Tongue (tissue), 1 donor: ENCODE measurements at regions not wholly inside any gene's neighbourhood (a gene's known extent, or its start where the extent isn't known, plus 50 kb on each side); places are given as distances from the start of the nearest gene placed in this dataset.

Source experiments
- DNase-seq: peaks from one replicate; pipeline ENCODE4 v3.0.0-alpha.2; 2015

DNA sequence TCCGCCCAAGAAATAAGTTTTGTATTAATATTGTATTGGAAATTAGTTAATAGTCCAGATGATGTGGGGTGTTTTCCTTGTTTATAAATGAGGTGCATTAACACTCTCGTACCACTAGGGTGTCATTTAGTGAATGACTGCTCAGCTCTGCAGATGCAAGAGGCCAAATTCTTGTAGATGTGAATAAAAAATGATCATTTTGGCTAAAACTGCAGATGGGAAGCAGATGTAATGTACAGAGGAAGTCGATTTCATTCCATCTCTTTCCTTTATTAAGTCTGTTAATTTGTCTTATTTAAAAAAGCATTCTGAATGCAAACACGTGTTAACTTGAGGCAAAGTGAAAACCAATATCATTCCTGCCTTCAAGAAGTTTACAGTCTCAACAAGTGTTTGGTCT lies 108.1 kb downstream of the DHX15 start:
- DNase-seq: no peak

- no peak for DNase-seq
Measured at GRCh38 chr4:24475756-24476155, 108.6 kb downstream of the DHX15 start.

DNA sequence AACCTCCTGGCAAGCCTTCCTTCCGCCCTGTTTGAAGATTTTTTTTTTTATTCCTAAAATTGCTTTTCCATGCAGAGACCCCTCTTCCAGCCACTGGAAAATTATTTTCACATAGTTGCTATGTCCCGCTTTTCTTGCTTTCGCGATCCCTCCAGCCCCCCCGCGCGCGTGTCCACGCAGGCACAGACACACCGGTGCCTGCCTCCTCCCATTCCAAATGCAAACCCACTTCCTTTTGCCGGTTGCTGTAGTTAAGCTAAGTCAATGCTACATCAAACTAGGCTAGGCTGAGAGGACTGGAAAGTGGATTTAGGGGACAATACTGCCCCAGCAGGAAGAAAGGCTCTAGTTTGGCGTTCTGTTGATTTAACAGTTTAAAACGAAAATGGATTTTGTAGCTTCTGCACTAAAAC lies 111.0 kb downstream of the DHX15 start:
- peak; percentile 62 for DNase-seq

GRCh38 chr4:24472514-24473308 lies 111.6 kb downstream of the DHX15 start:
- DNase-seq: peak; percentile 85

DNA sequence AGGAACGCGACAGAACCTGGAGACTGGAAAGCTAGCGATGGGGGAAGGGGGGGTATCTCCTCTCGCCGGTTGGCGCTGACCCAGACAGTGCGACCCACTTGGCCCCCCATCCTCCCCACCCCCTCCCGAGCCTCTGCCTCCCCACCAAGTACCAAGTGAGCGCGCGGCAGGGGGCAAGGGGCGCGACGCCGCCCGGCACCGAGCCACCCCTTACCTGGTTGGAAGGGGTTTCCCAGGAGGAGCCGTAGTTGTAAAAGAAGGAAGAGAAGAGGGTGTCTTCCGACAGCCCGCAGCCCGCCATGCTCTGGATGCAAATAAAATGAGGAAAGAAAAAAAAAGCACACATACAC lies 112.2 kb downstream of the DHX15 start:
- DNase-seq: no peak

DNA sequence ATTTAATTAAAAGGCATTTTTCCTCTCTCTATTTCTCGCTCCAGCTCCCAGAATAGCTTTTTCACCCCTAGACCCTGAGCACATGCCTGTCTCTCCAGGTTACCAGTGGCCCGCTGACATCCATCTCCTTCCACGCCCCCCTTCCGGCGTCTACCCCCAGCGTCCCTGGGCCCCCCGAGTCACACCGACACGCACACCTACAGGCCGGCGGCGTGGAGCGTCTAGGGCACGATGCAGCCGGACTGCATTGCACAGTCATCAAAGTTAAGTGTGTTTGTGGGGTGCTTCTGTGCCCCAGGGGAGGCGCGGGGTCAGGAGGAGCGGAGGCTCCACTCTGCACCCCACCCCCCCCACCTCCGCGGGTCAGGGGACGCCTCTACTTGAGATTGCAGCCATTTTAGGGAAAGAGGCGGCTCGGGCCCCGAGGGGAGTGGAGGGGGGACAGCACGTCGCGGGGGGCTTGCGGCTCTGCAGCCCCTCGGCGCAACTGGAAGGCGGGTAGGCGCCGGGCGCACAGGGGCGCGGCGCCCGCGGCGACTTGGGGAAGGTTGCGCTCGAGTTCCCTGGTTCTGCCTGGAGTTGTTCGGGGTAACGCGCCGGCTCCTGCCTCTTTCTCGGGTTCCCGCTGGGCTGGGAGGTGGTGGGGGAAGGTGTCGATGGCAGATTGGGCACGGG lies 112.7 kb downstream of the DHX15 start:
- peak; percentile 20 for DNase-seq

DNA sequence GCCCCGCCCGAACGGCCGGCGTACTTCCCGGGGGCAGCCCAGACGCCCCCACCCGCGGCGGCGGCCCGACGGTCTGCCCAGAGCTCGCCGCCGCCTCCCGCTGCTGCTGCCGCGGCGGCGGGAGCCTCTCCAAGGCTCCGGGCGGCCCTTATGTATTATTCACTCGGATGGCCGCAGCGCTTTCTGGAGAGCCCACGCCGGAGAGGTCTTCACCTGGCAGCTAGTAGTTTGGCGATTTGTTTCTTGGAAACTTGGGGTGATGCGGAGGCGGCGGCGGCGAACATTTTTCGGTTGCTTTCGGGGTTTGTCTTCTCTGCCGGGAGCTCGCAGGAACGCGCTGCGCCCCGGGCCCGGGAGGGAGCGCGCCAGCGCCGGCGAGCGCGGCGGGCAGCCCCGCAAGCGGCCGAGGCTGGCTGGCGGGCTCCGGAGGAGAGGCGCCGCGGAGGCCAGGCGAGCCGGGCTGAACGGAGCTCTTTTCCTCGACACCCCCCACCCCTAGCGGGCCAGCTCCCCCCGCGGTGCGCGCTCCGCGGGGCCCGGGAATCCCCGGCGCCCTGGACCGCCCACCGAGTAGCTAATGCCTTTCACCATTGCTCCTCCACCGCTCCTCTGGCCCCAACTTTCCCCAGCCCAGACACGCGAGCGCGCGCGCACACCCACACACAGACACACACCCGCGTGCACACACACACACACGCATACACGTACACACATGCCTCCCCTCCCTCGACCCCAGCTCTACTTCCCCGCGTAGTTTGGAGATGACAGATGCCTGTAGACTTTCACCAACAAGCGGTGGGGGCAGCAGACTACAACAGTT lies 113.5 kb downstream of the DHX15 start:
- peak; percentile 70 for DNase-seq

DNA sequence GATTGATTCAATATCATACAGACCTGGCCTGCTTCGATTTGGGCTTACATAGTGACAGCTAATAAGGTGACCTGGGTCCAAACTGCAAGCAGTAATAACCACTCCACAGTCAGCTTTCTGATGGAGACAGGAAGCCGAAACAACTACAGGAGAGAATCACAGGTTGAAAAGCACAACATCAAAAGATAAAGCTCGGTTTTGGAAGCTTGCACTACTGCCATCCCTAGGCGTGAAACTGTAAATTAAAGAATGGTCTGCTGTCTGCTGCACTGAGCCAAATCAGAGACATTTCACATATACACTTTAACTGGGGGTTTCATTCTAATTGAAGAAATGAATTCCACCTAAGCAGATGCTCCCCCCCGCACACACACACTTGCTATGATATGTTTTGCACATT lies 116.3 kb downstream of the DHX15 start:
- no peak for DNase-seq

GRCh38 chr4:24464566-24464965 lies 119.8 kb downstream of the DHX15 start:
- no peak for DNase-seq

GRCh38 chr4:24456431-24456830 lies 127.9 kb downstream of the DHX15 start:
- DNase-seq: no peak

DNA sequence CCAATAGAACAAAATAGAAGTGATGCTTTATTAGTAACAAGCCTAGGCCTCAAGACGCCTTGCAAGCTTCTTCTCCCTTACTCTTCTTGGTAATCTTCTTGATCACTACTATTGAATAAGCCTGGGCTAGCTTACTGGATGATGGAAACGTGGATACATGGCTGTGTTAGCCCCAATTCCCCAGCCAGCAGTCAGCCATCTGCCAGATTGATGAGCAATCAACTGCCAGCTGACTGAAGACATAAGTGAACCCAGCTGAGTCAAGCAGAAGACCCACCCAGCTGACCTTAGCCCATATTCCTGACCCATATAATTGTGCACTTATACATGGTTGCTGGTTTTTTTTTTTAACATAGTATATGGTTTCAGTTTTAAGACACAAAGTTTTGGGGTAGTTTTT lies 130.4 kb downstream of the DHX15 start:
- DNase-seq: no peak

DNA sequence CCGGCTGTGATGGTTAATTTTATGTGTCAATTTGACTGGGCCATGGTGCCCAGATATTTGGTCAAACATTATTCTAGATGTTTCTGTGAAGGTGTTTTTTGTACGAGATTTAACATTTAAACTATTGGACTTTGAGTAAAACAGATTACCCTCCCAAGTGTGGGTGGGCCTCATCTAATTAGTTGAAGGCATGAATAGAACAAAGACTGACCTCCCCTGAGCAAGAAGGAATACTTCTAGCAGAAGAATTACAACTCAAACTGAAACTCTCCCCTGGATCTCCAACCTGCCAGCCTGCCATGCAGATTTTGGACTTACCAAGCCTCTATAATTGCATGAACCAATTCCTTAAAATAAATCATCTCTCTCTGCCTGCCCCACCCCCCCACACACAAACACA lies 132.5 kb downstream of the DHX15 start:
- DNase-seq: no peak

- no peak for DNase-seq
Measured at GRCh38 chr4:24443200-24443599, 141.2 kb downstream of the DHX15 start.

GRCh38 chr4:24440765-24441164 lies 143.6 kb downstream of the DHX15 start:
- no peak for DNase-seq

GRCh38 chr4:24434241-24434640 lies 150.1 kb downstream of the DHX15 start:
- DNase-seq: peak; percentile 68

DNA sequence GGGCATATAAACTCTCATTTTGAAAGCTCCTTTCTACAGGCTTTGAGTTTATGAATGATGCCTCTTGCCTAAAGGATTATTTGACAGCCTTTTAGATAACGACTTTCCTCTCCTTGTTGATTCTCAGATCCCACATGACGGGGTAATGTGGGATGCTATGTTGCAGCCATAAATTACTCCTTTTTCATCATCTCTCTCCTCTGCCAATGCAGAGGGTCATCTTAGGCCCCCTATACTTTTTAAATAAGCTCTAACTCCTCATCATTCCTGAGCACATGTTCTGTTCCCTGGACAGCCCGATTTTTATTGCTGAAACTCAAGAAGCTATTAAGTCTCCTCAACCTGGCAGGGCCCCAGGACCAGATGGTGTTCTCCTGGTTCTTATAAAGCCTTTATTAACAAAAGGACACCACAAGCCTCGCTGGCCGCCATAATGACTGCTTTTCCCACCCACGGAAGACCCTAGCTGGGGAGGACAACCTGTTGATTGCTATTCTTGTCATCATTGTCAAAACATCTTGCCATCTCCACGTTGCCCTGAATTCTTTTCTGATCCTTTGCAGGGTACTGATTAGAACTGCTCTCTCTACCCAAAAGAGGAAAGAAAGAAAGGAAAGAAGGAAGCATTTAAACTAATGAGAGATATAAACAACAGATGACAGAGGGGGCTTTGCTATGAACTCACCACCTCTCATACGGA lies 150.7 kb downstream of the DHX15 start:
- peak; percentile 79 for DNase-seq

DNA sequence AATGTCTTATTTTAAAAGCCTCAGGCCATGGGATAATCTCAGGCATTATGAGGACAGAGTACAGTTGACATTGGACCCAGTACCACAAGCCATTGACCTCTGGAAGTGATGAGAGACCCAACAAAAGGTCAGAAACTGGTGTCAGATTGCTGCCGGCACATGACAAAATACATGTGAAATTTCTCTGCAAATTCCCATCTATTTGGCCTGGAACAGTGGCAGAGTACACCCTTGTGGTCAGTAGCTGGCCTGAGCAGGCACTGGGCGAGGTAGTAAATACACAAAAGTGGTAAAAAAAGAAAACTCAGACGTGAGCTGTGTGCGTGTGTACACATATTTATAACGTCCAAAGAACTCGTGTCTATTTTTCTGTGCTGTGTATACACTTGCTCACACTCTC lies 155.5 kb downstream of the DHX15 start:
- DNase-seq: no peak

GRCh38 chr4:24426557-24426956 lies 157.8 kb downstream of the DHX15 start:
- DNase-seq: no peak

DNA sequence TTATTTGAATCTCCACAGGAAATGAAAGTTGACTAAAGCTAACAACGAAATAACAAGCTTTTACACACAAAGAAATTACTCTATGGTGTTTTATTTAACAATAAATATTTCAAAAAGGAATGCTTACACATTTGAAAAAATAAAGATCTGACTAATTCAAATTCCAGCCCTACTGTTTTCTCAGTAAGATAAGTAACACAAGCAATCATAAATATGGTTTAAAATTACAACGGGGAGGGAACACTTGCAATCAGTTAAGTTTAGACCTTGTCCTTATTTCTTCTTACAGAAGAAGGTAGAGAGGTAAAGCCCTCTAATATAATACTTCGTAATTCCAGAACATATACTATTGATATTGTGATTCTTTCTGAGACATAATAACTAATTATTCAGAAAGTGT lies 158.5 kb downstream of the DHX15 start:
- no peak for DNase-seq

GRCh38 chr4:24423670-24424069 lies 160.7 kb downstream of the DHX15 start:
- no peak for DNase-seq

- DNase-seq: no peak
Measured at GRCh38 chr4:24422644-24423043, 161.7 kb downstream of the DHX15 start.

- peak; percentile 90 for DNase-seq
Measured at GRCh38 chr4:24419181-24420034, 164.9 kb downstream of the DHX15 start.
